OCI-LY7 (cell line): ENCODE measurements at regions not wholly inside any gene's neighbourhood (a gene's known extent, or its start where the extent isn't known, plus 50 kb on each side); places are given as distances from the start of the nearest gene placed in this dataset.

Experiments
- BruUV-seq: library from RNA; stranded (reverse); fragments of 400-500 nt; replicated peaks from 2 replicates; lab custom pipeline; 2021; lab: Mats Ljungman, UMichigan
- CTCF ChIA-PET: fragments of 300-600 bp; sonication (Branson Sonifier 250); formaldehyde crosslinking; loops from one replicate; lab custom pipeline; 2022; ENCODE audit warnings: antibody characterized with exemption; ENCODE audit not compliant: unreplicated experiment; lab: Charles Lee
- POLR2A ChIA-PET: fragments of 300-600 bp; sonication (Branson Sonifier 250); formaldehyde crosslinking; loops from one replicate; lab custom pipeline; 2022; ENCODE audit warnings: antibody characterized with exemption; lab: Charles Lee
- DNase-seq: peaks from one replicate; pipeline ENCODE4 v3.0.0-alpha.2; 2015; ENCODE audit warnings: low spot score
- H2AFZ ChIP-seq: fragments of 200-600 bp; sonication (generic), shearing (Covaris generic); 2 replicates; pipeline ENCODE4 v1.6.1; 2014; ENCODE audit warnings: mild to moderate bottlenecking, antibody characterized with exemption, low read length, moderate library complexity
- H3K27ac ChIP-seq: fragments of 200-600 bp; sonication (generic); 2 replicates; pipeline ENCODE4 v1.5.1; 2014; ENCODE audit warnings: mixed run types, low read depth, mild to moderate bottlenecking, moderate library complexity, low read length, inconsistent platforms; ENCODE audit not compliant: poor library complexity, severe bottlenecking
- H3K36me3 ChIP-seq: fragments of 200-600 bp; sonication (generic); 2 replicates; pipeline ENCODE4 v1.6.1; 2014; ENCODE audit warnings: mild to moderate bottlenecking, antibody characterized with exemption, low read length, moderate library complexity, mixed read lengths; ENCODE audit not compliant: insufficient read depth
- H3K4me1 ChIP-seq: fragments of 200-600 bp; sonication (generic); 2 replicates; pipeline ENCODE4 v1.5.1; 2014; ENCODE audit warnings: mild to moderate bottlenecking, low read length; ENCODE audit not compliant: insufficient read depth, poor library complexity, severe bottlenecking
- H3K4me2 ChIP-seq: fragments of 200-600 bp; sonication (generic); 2 replicates; pipeline ENCODE4 v1.6.1; 2014; ENCODE audit warnings: mild to moderate bottlenecking, low read length
- H3K4me3 ChIP-seq: fragments of 200-600 bp; sonication (generic); 2 replicates; pipeline ENCODE4 v1.5.1; 2014; ENCODE audit warnings: mild to moderate bottlenecking, low read depth, low read length; ENCODE audit not compliant: poor library complexity, severe bottlenecking
- H3K79me2 ChIP-seq: fragments of 200-600 bp; sonication (generic); 2 replicates; pipeline ENCODE4 v1.6.1; 2016; ENCODE audit warnings: low read depth, mild to moderate bottlenecking, low read length, moderate library complexity, mixed read lengths; ENCODE audit not compliant: insufficient read depth
- H3K9me2 ChIP-seq: fragments of 200-600 bp; sonication (generic); 2 replicates; pipeline ENCODE4 v1.6.1; 2016; ENCODE audit warnings: mild to moderate bottlenecking, low read length, mixed read lengths; ENCODE audit not compliant: insufficient read depth
- H3K9me3 ChIP-seq: fragments of 200-600 bp; sonication (generic); 2 replicates; pipeline ENCODE4 v1.6.1; 2014; ENCODE audit warnings: mild to moderate bottlenecking, mixed run types, low read length, mixed read lengths
- H4K20me1 ChIP-seq: fragments of 200-600 bp; sonication (generic); 2 replicates; pipeline ENCODE4 v1.6.1; 2014; ENCODE audit warnings: mild to moderate bottlenecking, antibody characterized with exemption, low read length, moderate library complexity, mixed read lengths; ENCODE audit not compliant: insufficient read depth
- CTCF ChIP-seq: fragments of 200-600 bp; sonication (generic); conservative IDR thresholded peaks from 2 replicates; pipeline ENCODE4 v1.5.1; 2014; ENCODE audit warnings: mild to moderate bottlenecking, antibody characterized with exemption, low read length, moderate library complexity, mixed read lengths
- EZH2phosphoT487 ChIP-seq: fragments of 200-600 bp; sonication (generic); IDR thresholded peaks from 2 replicates; pipeline ENCODE4 v1.6.1; 2018; ENCODE audit warnings: low read depth, borderline replicate concordance, mild to moderate bottlenecking, mixed run types, antibody characterized with exemption, low read length, moderate library complexity, mixed read lengths
- intact Hi-C: fragments of 100-400 bp; cut with micrococcal nuclease; formaldehyde crosslinking; loops from one replicate; pipeline ENCODE4 v1.10.0; 2022; ENCODE audit not compliant: unreplicated experiment

GRCh38 chr3:104879919-104880318 is 486.8 kb upstream of the ALCAM start:
- no peak for DNase-seq
- intact Hi-C loops = no loop called here
- H3K9me2 ChIP-seq = no peaks in the 10 kb centered on the region
- H3K4me1 ChIP-seq = no peaks in the 10 kb centered on the region
- BruUV-seq = no TSS peak
- ChIA-PET CTCF (no interaction called here), POLR2A (interaction anchor here (0.6 kb wide), 1 partner anchor 335 kb away, joined by 3 read pairs; no protein-coding TSS in a partner anchor)
- no peaks in the 10 kb centered on the region for H3K36me3 ChIP-seq
- no peak overlapping the region for H3K27ac ChIP-seq
- no peaks in the 10 kb centered on the region for H4K20me1 ChIP-seq
- no peak overlapping the region for H3K4me2 ChIP-seq
- no peaks in the 10 kb centered on the region for H3K79me2 ChIP-seq
- no peak overlapping the region for H3K4me3 ChIP-seq
- no peak for TF ChIP-seq CTCF
- no peak for TF ChIP-seq EZH2phosphoT487
- no peaks in the 10 kb centered on the region for H3K9me3 ChIP-seq
- no peak overlapping the region for H2AFZ ChIP-seq

GRCh38 chr3:104885214-104885814 is 481.4 kb upstream of the ALCAM start:
- intact Hi-C loops = no loop called here
- TF ChIP-seq CTCF (no peak), EZH2phosphoT487 (no peak)
- BruUV-seq = no TSS peak

GRCh38 chr3:104886220-104886995 is 480.3 kb upstream of the ALCAM start:
- Histone ChIP-seq H4K20me1 (no peaks in the 10 kb centered on the region), H3K4me2 (no peak overlapping the region), H3K36me3 (no peaks in the 10 kb centered on the region), H3K9me3 (no peaks in the 10 kb centered on the region), H3K79me2 (no peaks in the 10 kb centered on the region), H2AFZ (no peak overlapping the region), H3K4me3 (no peak overlapping the region), H3K9me2 (no peaks in the 10 kb centered on the region; the same call in 1 of the 2 replicates), H3K27ac (no peak overlapping the region), H3K4me1 (no peaks in the 10 kb centered on the region)
- POLR2A ChIA-PET = no interaction called here
- CTCF ChIA-PET = no interaction called here
- TF ChIP-seq EZH2phosphoT487 = no peak
- no peak for TF ChIP-seq CTCF
- intact Hi-C loops = no loop called here
- BruUV-seq = no TSS peak
- no peak for DNase-seq

More at GRCh38 chr3:104885214-104885814, 481.4 kb upstream of the ALCAM start:
- Histone ChIP-seq H4K20me1 (no peaks in the 10 kb centered on the region), H3K9me3 (no peaks in the 10 kb centered on the region), H3K4me3 (no peak overlapping the region), H3K36me3 (no peaks in the 10 kb centered on the region), H3K27ac (no peak overlapping the region), H3K4me1 (no peaks in the 10 kb centered on the region), H3K4me2 (no peak overlapping the region), H2AFZ (no peak overlapping the region), H3K9me2 (no peaks in the 10 kb centered on the region), H3K79me2 (no peaks in the 10 kb centered on the region)
- CTCF ChIA-PET = no interaction called here
- POLR2A ChIA-PET = interaction anchor here (0.6 kb wide), 1 partner anchor 1765 kb away, joined by 4 read pairs; no protein-coding TSS in a partner anchor
- DNase-seq = no peak
